Psoas muscle (tissue), 7 donors: ENCODE measurements at regions not wholly inside any gene's neighbourhood (a gene's known extent, or its start where the extent isn't known, plus 50 kb on each side); places are given as distances from the start of the nearest gene placed in this dataset.
"Not testable (repeated sequence)": the region's sequence is repeated elsewhere in the genome, so short reads cannot be mapped to it uniquely, and the experiment has no call there.

ENCODE experiments used
- ATAC-seq, 4 donors: fragments of 200-7000 bp; cut with Tn5 transposase; one replicate each; pipeline ENCODE4 v1.9.1; 2020; ENCODE audit warnings: moderate library complexity in 3 of 4, mild to moderate bottlenecking in 2 of 4
- DNase-seq, 2 donors: peaks; one replicate each; pipeline ENCODE4 v3.0.0-alpha.2; 2020
- H3K27ac ChIP-seq: fragments of 200-600 bp; one replicate; pipeline ENCODE4 v1.8.0; 2022
- H3K27me3 ChIP-seq, 3 donors: fragments of 200-600 bp in 1 of 3; one replicate each; pipeline versions ENCODE4 v1.6.1 to v1.8.0; 2013 to 2022; ENCODE audit warnings: low read length in 2 of 3, mild to moderate bottlenecking in 2 of 3, moderate library complexity in 1 of 3; ENCODE audit not compliant: insufficient read depth in 3 of 3
- H3K36me3 ChIP-seq, 2 donors: fragments of 200-600 bp in 1 of 2; one replicate each; pipeline versions ENCODE4 v1.6.1 to v1.8.0; 2013 to 2022; ENCODE audit warnings: low read depth in 1 of 2, mild to moderate bottlenecking in 1 of 2, moderate library complexity in 1 of 2; ENCODE audit not compliant: insufficient read depth in 1 of 2
- H3K4me1 ChIP-seq: fragments of 200-600 bp; one replicate; pipeline ENCODE4 v1.8.0; 2022
- H3K4me3 ChIP-seq: fragments of 200-600 bp; one replicate; pipeline ENCODE4 v1.8.0; 2022; ENCODE audit warnings: mild to moderate bottlenecking
- H3K9me3 ChIP-seq: fragments of 200-600 bp; one replicate; pipeline ENCODE4 v1.8.0; 2022
- CTCF ChIP-seq: fragments of 200-600 bp; IDR thresholded peaks from one replicate; pipeline ENCODE4 v1.8.0; 2022; ENCODE audit warnings: antibody characterized with exemption
- WGBS, 3 donors: extraction: QIAGEN DNeasy Blood & Tissue Kit; methylation state at CpG; one replicate each; pipeline versions ENCODE4 v1.1.6 to v1.1.7; 2013; 5-methylcytosine and 5-hydroxymethylcytosine counted together
- intact Hi-C, 2 donors: fragments of 100-400 bp; cut with DNase I; formaldehyde crosslinking; loops; one replicate each; pipeline versions ENCODE4 v1.11.0 to v1.14.2; 2022
- donor health status: healthy with polysubstance abuse.
- donor health status: DM: no; HTN: no; CAD: no; lungs with moderate emphysema.
- donor health status: Bipolar disorder and iron deficiency.
- donor health status: healthy.
- donor health status: DM: yes; HTN: yes; CAD: no.
- donor health status: DM: no; HTN: no; CAD: no.
- donor health status: DM: yes; HTN: yes; CAD: no.

- no peaks in the 10 kb centered on the region for H3K27me3 ChIP-seq
- DNase-seq = no peak
- no peak overlapping the region for H3K4me3 ChIP-seq
- no peak overlapping the region for H3K27ac ChIP-seq
- no peaks in the 10 kb centered on the region for H3K4me1 ChIP-seq
- no peaks in the 10 kb centered on the region for H3K36me3 ChIP-seq
- TF ChIP-seq CTCF = no peak
- 94 to 100% (median 96%) methylated on average over 1 of the region's 1 CpG for WGBS, 3 donors
- intact Hi-C loops = no loop called here
- no peaks in the 10 kb centered on the region for H3K9me3 ChIP-seq
- ATAC-seq = no peak
Observed at GRCh38 chr6:135623979-135624378, 126.4 kb upstream of the AHI1 start.

- no peak for ATAC-seq
- intact Hi-C loops = no loop called here
- H3K27me3 ChIP-seq = no peaks in the 10 kb centered on the region
Observed at GRCh38 chr6:135624402-135625295, 127.1 kb upstream of the AHI1 start.

GRCh38 chr6:135626001-135626400 is 128.5 kb upstream of the AHI1 start:
- DNase-seq, H3K27ac ChIP-seq, ATAC-seq, H3K4me1 ChIP-seq, H3K9me3 ChIP-seq, intact Hi-C loops, H3K36me3 ChIP-seq, H3K27me3 ChIP-seq, H3K4me3 ChIP-seq: not testable (repeated sequence)
- 82 to 98% (median 91%) methylated on average over 7 of the region's 7 CpGs for WGBS, 3 donors

More at GRCh38 chr6:135624402-135625295, 127.1 kb upstream of the AHI1 start:
- DNase-seq = no peak
- TF ChIP-seq CTCF = no peak
- no peaks in the 10 kb centered on the region for H3K9me3 ChIP-seq
- H3K4me3 ChIP-seq = no peak overlapping the region
- no peak overlapping the region for H3K27ac ChIP-seq
- no peaks in the 10 kb centered on the region for H3K4me1 ChIP-seq
- H3K36me3 ChIP-seq = no peaks in the 10 kb centered on the region
- WGBS, 3 donors = 47 to 52% (median 50%) methylated on average over 9 of the region's 9 CpGs

- H3K4me3 ChIP-seq = no peak overlapping the region
- DNase-seq (no peak), ATAC-seq (no peak)
- intact Hi-C loops = no loop called here
- H3K9me3 ChIP-seq = no peaks in the 10 kb centered on the region
- no peaks in the 10 kb centered on the region for H3K4me1 ChIP-seq
- TF ChIP-seq CTCF = no peak
- H3K36me3 ChIP-seq = no peaks in the 10 kb centered on the region
- no peak overlapping the region for H3K27ac ChIP-seq
- no peaks in the 10 kb centered on the region for H3K27me3 ChIP-seq
Observed at GRCh38 chr6:135627092-135627715, 129.7 kb upstream of the AHI1 start.

- H3K4me1 ChIP-seq = no peaks in the 10 kb centered on the region
- no peak overlapping the region for H3K27ac ChIP-seq
- no peaks in the 10 kb centered on the region for H3K27me3 ChIP-seq
- H3K9me3 ChIP-seq = no peaks in the 10 kb centered on the region
- 33 to 51% (median 35%) methylated on average over 6 of the region's 6 CpGs for WGBS, 3 donors
- intact Hi-C loops = no loop called here
- H3K4me3 ChIP-seq = no peak overlapping the region
- no peak for TF ChIP-seq CTCF
- no peaks in the 10 kb centered on the region for H3K36me3 ChIP-seq
- ATAC-seq (no peak), DNase-seq (no peak)
Observed at GRCh38 chr6:135630789-135631376, 133.3 kb upstream of the AHI1 start.
